Mucosa of descending colon (tissue), 3 donors: ENCODE measurements at regions not wholly inside any gene's neighbourhood (a gene's known extent, or its start where the extent isn't known, plus 50 kb on each side); places are given as distances from the start of the nearest gene placed in this dataset.

Experiments
- ATAC-seq: fragments of 200-7000 bp; cut with Tn5 transposase; one replicate; pipeline ENCODE4 v1.9.1; 2020; ENCODE audit warnings: mild to moderate bottlenecking, moderate library complexity
- DNase-seq, 3 donors: peaks; one replicate each; pipeline ENCODE4 v3.0.0-alpha.2; 2020
- H3K36me3 ChIP-seq: fragments of 200-600 bp; one replicate; pipeline ENCODE4 v1.8.0; 2021; ENCODE audit warnings: low read depth, mild to moderate bottlenecking
- H3K4me1 ChIP-seq: fragments of 200-600 bp; one replicate; pipeline ENCODE4 v1.8.0; 2021; ENCODE audit warnings: low read depth, mild to moderate bottlenecking
- H3K4me3 ChIP-seq: fragments of 200-600 bp; one replicate; pipeline ENCODE4 v1.8.0; 2021; ENCODE audit warnings: mild to moderate bottlenecking
- H3K9me3 ChIP-seq: fragments of 200-600 bp; one replicate; pipeline ENCODE4 v1.8.0; 2021; ENCODE audit warnings: mild to moderate bottlenecking
- intact Hi-C, 2 donors: fragments of 100-400 bp; cut with DNase I in 1 of 2; cut with micrococcal nuclease in 1 of 2; formaldehyde crosslinking; loops; one replicate each; pipeline versions ENCODE4 v1.11.0 to v1.11.1; 2022; cut with DNase I, micrococcal nuclease
- TF ChIP-seq, protein P1 (sequence below): fragments of 200-600 bp; IDR thresholded peaks from one replicate; pipeline ENCODE4 v1.8.0; 2022; ENCODE audit warnings: antibody characterized with exemption, mild to moderate bottlenecking
- donor health status: DM: no; HTN: no; CAD: no; lungs with moderate emphysema.
- donor health status: DM: no; HTN: no; CAD: no.
- donor health status: DM: no; HTN: yes; CAD: no.

DNA sequence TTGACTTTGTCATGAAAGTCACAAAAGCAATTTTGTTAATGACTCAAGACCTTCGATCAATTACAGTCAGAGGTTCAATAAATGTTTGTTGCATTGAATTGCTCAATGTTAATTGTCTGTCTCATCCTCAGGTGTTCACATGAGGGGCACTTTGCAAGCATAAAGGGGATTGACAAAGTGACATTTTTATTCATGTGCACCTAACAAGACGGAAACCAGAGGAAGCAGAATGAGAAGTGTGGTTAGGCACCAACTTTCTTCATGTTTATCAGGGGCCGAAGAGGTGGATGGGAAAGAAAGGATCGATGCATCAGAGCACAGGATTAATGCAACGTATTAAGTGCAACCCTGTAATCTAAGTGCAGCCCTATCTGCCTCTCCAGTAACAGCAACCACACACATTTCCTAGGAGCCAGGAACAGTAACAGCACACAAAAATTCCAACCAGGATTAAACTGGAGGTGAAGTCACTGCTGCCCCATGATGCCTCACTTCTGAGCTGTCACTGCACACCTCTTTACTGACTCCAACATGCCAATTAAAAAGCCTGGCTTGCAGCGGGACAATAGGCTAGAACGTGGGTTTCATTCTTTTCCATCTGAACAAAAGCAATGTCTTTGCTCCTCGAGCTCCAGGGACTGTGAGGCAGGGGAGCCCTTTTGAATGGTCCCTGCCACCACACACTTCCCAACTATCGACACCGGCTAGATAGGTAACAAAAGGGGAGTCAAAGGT, 262.7 kb downstream of the CD83 start:
- intact Hi-C loops, result no loop called here
- ATAC-seq (no peak), DNase-seq (no peak)
- Histone ChIP-seq H3K36me3 (no peaks in the 10 kb centered on the region), H3K9me3 (no peaks in the 10 kb centered on the region), H3K4me1 (peaks cover 9% of the 10 kb centered on the region), H3K4me3 (no peak overlapping the region)
- TF ChIP-seq, protein P1, sequence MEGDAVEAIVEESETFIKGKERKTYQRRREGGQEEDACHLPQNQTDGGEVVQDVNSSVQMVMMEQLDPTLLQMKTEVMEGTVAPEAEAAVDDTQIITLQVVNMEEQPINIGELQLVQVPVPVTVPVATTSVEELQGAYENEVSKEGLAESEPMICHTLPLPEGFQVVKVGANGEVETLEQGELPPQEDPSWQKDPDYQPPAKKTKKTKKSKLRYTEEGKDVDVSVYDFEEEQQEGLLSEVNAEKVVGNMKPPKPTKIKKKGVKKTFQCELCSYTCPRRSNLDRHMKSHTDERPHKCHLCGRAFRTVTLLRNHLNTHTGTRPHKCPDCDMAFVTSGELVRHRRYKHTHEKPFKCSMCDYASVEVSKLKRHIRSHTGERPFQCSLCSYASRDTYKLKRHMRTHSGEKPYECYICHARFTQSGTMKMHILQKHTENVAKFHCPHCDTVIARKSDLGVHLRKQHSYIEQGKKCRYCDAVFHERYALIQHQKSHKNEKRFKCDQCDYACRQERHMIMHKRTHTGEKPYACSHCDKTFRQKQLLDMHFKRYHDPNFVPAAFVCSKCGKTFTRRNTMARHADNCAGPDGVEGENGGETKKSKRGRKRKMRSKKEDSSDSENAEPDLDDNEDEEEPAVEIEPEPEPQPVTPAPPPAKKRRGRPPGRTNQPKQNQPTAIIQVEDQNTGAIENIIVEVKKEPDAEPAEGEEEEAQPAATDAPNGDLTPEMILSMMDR, result no peak

DNA sequence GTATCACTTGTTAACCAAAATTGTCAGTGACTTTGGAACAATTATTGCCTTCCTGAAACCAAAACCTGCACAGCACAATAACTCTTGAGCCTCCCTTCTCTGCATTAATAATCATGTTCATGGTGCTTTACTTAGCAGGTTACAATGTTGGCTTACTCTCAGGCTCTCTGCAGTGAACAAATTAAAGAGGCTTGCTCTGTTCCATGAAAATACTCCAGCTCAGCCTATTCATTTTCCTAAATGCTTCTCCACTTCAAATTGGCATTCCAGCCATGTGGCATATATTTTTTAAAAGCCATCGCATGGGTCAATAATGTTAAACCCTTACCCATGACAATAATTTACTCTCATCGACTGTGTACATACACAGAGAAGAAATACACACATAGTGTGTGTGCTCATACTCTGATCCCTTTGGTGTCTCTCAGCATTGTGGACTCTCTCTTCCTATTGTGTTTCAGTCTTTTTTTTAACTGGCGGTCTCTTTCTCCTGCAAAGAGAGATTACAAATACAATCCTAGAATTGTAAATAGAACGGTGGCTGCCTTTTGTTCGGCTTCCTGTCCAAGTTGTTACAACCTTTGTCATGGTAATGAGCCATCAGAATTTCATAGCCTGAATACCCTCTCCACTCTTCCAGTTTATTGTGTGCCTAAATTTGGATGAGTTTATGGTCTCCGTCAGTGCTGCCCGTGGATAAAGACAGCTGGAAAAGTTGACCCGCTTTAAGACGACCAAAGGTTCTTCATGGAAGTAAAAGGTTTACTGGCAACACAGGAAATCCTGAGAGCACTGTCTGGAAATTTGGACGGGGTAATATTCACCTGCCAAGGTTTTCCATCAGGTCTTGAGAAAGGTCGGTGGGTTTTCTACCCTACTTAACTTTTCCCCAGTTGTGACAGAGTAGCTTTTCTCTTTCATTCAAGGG, 263.6 kb downstream of the CD83 start:
- intact Hi-C loops, result no loop called here
- no peak overlapping the region for H3K4me3 ChIP-seq
- peaks cover 5% of the 10 kb centered on the region for H3K4me1 ChIP-seq
- ATAC-seq (peak; percentile 4), DNase-seq (no peak)
- TF ChIP-seq, protein P1, result no peak
- no peaks in the 10 kb centered on the region for H3K9me3 ChIP-seq
- no peaks in the 10 kb centered on the region for H3K36me3 ChIP-seq

DNA sequence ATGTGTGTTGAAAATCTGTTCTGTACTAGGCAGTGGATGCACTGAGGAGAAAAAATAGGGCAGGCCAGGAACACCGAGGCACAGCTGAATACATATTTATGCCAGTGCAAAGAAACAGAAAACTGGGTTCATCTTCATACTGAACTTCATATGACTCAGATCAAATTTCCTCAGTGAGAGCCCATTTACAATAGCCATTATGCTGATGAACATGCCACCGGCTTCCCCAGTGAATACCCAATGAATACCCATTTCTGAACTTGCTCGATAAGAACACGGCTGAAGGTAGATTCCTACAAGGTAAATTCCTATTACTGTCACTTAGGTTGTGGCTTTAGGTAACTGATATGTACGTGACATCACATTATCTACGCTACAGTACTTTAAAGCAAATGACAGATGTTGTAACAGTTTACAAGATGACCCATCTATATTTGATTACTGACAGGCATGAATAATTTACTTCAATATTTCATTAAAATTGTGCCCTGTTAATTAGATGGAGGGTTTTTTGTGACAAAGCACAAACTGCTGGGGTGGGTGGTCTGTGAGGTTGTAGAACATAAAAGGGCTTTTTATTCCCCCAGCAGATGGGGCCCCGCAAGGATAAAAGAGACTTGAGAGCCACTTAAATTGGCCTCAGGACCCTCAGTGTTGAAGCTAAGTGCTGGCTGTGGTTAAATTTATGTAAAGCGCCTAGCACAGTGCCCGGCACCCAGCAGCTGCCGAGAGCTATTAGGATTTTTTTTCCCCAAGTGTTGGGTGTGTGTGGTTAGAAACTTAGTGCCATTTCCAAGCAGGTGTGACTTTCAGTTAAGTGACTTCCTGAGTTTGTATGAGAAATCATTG, 264.5 kb downstream of the CD83 start:
- ATAC-seq (peak; percentile 14), DNase-seq (no peak)
- no peaks in the 10 kb centered on the region for H3K36me3 ChIP-seq
- H3K9me3 ChIP-seq, result no peaks in the 10 kb centered on the region
- H3K4me1 ChIP-seq, result no peaks in the 10 kb centered on the region
- TF ChIP-seq, protein P1, result no peak
- intact Hi-C loops, result no loop called here
- H3K4me3 ChIP-seq, result no peak overlapping the region

DNA sequence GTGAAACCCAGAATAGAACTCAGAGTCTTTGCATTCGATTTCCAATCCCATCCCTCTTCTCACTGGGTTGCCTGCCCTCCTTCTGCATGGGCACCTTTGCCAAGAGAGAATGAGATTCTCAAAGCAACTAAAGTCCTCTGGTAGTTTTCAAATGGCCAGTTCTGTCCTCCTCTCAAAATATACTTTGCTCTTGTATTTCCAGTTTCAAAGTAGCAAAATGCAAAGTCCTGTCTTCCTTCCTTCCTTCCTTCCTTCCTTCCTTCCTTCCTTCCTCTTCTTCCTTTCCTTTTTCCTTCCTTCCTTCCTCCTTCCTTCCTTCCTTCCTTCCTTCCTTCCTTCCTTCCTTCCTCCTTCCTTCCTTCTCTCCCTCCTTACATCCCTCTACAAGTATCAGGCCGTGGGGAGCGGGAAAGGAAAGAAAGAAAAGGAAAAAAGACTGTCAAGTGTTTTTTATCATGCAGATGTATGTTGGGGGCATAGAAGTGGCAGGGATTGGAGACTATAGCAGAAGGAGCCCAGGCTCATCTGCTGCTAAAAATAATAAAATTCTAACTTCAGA, 265.2 kb downstream of the CD83 start:
- H3K4me3 ChIP-seq, result no peak overlapping the region
- no peaks in the 10 kb centered on the region for H3K4me1 ChIP-seq
- no peaks in the 10 kb centered on the region for H3K36me3 ChIP-seq
- TF ChIP-seq, protein P1, result no peak
- intact Hi-C loops, result no loop called here
- DNase-seq, result no peak
- no peaks in the 10 kb centered on the region for H3K9me3 ChIP-seq
- no peak for ATAC-seq
